HFFc6 (cell line): ENCODE measurements at regions not wholly inside any gene's neighbourhood (a gene's known extent, or its start where the extent isn't known, plus 50 kb on each side); places are given as distances from the start of the nearest gene placed in this dataset.

Source experiments
- DNase-seq: peaks from one replicate; pipeline ENCODE4 v3.0.0-alpha.2; 2018
- H3K27ac Mint-ChIP-seq: 2 replicates; pipeline ENCODE4 v1.8.0; 2020; ENCODE audit warnings: mild to moderate bottlenecking, mixed read lengths
- H3K27me3 Mint-ChIP-seq: 2 replicates; pipeline ENCODE4 v1.8.0; 2021; ENCODE audit warnings: mild to moderate bottlenecking, moderate library complexity, mixed read lengths; ENCODE audit not compliant: insufficient read depth
- H3K36me3 Mint-ChIP-seq: 2 replicates; pipeline ENCODE4 v1.8.0; 2021; ENCODE audit warnings: low read depth, mixed read lengths
- H3K4me1 Mint-ChIP-seq: 2 replicates; pipeline ENCODE4 v1.8.0; 2020; ENCODE audit warnings: low read depth, mixed read lengths
- H3K4me3 Mint-ChIP-seq: 2 replicates; pipeline ENCODE4 v1.8.0; 2020; ENCODE audit warnings: mild to moderate bottlenecking, moderate library complexity, mixed read lengths
- H3K9me3 Mint-ChIP-seq: 2 replicates; pipeline ENCODE4 v1.8.0; 2020; ENCODE audit warnings: mild to moderate bottlenecking, mixed read lengths
- TF ChIP-seq, protein P1 (sequence below): fragments of 200-600 bp; sonication (generic); IDR thresholded peaks from 2 replicates; pipeline ENCODE4 v1.5.0; 2021; ENCODE audit warnings: antibody characterized with exemption, mild to moderate bottlenecking

GRCh38 chr21:35420656-35421055 lies 371.6 kb upstream of the RUNX1 start:
- DNase-seq = no peak
- H3K27me3 Mint-ChIP-seq = no peaks in the 10 kb centered on the region; the same call in 1 of the 2 replicates
- peaks cover 22% of the 10 kb centered on the region for H3K9me3 Mint-ChIP-seq
- TF ChIP-seq, protein P1, sequence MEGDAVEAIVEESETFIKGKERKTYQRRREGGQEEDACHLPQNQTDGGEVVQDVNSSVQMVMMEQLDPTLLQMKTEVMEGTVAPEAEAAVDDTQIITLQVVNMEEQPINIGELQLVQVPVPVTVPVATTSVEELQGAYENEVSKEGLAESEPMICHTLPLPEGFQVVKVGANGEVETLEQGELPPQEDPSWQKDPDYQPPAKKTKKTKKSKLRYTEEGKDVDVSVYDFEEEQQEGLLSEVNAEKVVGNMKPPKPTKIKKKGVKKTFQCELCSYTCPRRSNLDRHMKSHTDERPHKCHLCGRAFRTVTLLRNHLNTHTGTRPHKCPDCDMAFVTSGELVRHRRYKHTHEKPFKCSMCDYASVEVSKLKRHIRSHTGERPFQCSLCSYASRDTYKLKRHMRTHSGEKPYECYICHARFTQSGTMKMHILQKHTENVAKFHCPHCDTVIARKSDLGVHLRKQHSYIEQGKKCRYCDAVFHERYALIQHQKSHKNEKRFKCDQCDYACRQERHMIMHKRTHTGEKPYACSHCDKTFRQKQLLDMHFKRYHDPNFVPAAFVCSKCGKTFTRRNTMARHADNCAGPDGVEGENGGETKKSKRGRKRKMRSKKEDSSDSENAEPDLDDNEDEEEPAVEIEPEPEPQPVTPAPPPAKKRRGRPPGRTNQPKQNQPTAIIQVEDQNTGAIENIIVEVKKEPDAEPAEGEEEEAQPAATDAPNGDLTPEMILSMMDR = no peak
- no peak overlapping the region for H3K27ac Mint-ChIP-seq
- peaks cover 10% of the 10 kb centered on the region; the same call in 1 of the 2 replicates for H3K4me1 Mint-ChIP-seq
- H3K4me3 Mint-ChIP-seq = no peak overlapping the region
- H3K36me3 Mint-ChIP-seq = peaks cover 23% of the 10 kb centered on the region

- Mint-ChIP-seq H3K4me1 (no peaks in the 10 kb centered on the region; the same call in 1 of the 2 replicates), H3K36me3 (peaks cover 23% of the 10 kb centered on the region), H3K4me3 (no peak overlapping the region), H3K27me3 (no peaks in the 10 kb centered on the region; the same call in 1 of the 2 replicates), H3K9me3 (peaks cover 22% of the 10 kb centered on the region), H3K27ac (no peak overlapping the region)
- TF ChIP-seq, protein P1 = no peak
- no peak for DNase-seq
Observed at GRCh38 chr21:35417762-35418161, 368.7 kb upstream of the RUNX1 start.

DNA sequence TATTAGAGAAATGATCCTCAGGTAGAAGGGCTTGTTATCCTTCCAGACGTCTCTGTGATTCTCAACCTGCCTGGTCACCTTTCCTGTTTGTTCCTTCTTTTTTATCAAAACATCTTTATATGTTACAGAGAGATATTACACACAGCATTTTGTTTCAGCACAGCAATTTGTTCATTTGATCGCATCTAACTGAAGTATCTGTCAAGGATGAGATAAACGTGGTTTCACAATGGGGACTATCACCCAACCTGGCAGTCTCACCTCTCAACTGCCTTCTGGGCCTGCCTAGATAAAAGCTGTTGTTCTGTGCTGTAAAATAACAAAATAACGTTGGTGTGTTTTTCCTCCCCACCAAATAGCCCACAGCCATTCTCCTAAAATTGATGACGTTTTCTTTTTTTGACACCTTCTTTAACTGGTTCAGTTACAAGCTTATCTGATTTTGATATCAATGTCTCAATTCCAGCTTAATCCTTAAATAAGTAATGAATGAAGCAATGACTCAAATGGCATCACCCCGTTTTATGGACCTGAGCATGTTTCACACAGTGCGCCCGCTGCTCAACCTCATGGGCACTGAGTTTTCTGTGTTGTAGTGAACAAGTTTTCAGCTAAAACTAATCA lies 367.9 kb upstream of the RUNX1 start:
- H3K27me3 Mint-ChIP-seq = no peaks in the 10 kb centered on the region
- H3K4me3 Mint-ChIP-seq = no peak overlapping the region
- DNase-seq = no peak
- H3K27ac Mint-ChIP-seq = no peak overlapping the region
- no peaks in the 10 kb centered on the region; the same call in 1 of the 2 replicates for H3K4me1 Mint-ChIP-seq
- H3K9me3 Mint-ChIP-seq = peaks cover 14% of the 10 kb centered on the region
- TF ChIP-seq, protein P1 = no peak
- H3K36me3 Mint-ChIP-seq = peaks cover 15% of the 10 kb centered on the region

GRCh38 chr21:35414507-35415139 lies 365.5 kb upstream of the RUNX1 start:
- no peaks in the 10 kb centered on the region for H3K36me3 Mint-ChIP-seq
- peaks cover 2% of the 10 kb centered on the region; the same call in 1 of the 2 replicates for H3K27me3 Mint-ChIP-seq
- no peaks in the 10 kb centered on the region; the same call in 1 of the 2 replicates for H3K9me3 Mint-ChIP-seq
- no peak for DNase-seq
- TF ChIP-seq, protein P1 = no peak
- H3K4me3 Mint-ChIP-seq = no peak overlapping the region
- no peaks in the 10 kb centered on the region; the same call in 1 of the 2 replicates for H3K4me1 Mint-ChIP-seq
- H3K27ac Mint-ChIP-seq = no peak overlapping the region

- no peaks in the 10 kb centered on the region for H3K36me3 Mint-ChIP-seq
- H3K27ac Mint-ChIP-seq = no peak overlapping the region
- no peak overlapping the region for H3K4me3 Mint-ChIP-seq
- TF ChIP-seq, protein P1 = no peak
- DNase-seq = no peak
- H3K9me3 Mint-ChIP-seq = no peaks in the 10 kb centered on the region
- H3K4me1 Mint-ChIP-seq = no peaks in the 10 kb centered on the region; the same call in 1 of the 2 replicates
- H3K27me3 Mint-ChIP-seq = peaks cover 2% of the 10 kb centered on the region; the same call in 1 of the 2 replicates
Observed at GRCh38 chr21:35414056-35414455, 365.0 kb upstream of the RUNX1 start.
